ENCODE measurements at regions not wholly inside any gene's neighbourhood (a gene's known extent, or its start where the extent isn't known, plus 50 kb on each side); places are given as distances from the start of the nearest gene placed in this dataset.
"Not testable (repeated sequence)": the region's sequence is repeated elsewhere in the genome, so short reads cannot be mapped to it uniquely, and the experiment has no call there.

- not testable (repeated sequence) for H3K4me3 ChIP-seq (ENCODE audit: low read depth, low read length); DNase-seq (ENCODE audit: low read depth)
These were observed 69.9 kb downstream of the ALG1L2 start for GRCh38 chr3:130151555-130151954.

- not testable (repeated sequence) for H3K4me3 ChIP-seq (ENCODE audit: low read depth, low read length); DNase-seq (ENCODE audit: low read depth)
These were observed 71.6 kb downstream of the ALG1L2 start for GRCh38 chr3:130153247-130153646.

GRCh38 chr3:130155464-130155863 is 73.8 kb downstream of the ALG1L2 start:
- H3K4me3 ChIP-seq (ENCODE audit: low read depth, low read length); DNase-seq (ENCODE audit: low read depth): not testable (repeated sequence)

- H3K4me3 ChIP-seq (ENCODE audit: low read depth, low read length); DNase-seq (ENCODE audit: low read depth): not testable (repeated sequence)
These were observed 85.2 kb downstream of the ALG1L2 start for GRCh38 chr3:130166856-130167255.

- H3K4me3 ChIP-seq (ENCODE audit: low read depth, low read length); DNase-seq (ENCODE audit: low read depth): not testable (repeated sequence)
These were observed 93.6 kb downstream of the ALG1L2 start for GRCh38 chr3:130175195-130175594.

GRCh38 chr3:130176476-130177256 is 95.0 kb downstream of the ALG1L2 start:
- not testable (repeated sequence) for H3K4me3 ChIP-seq (ENCODE audit: low read depth, low read length); DNase-seq (ENCODE audit: low read depth)

GRCh38 chr3:130178835-130179234 is 97.2 kb downstream of the ALG1L2 start:
- not testable (repeated sequence) for H3K4me3 ChIP-seq (ENCODE audit: low read depth, low read length); DNase-seq (ENCODE audit: low read depth)

DNA sequence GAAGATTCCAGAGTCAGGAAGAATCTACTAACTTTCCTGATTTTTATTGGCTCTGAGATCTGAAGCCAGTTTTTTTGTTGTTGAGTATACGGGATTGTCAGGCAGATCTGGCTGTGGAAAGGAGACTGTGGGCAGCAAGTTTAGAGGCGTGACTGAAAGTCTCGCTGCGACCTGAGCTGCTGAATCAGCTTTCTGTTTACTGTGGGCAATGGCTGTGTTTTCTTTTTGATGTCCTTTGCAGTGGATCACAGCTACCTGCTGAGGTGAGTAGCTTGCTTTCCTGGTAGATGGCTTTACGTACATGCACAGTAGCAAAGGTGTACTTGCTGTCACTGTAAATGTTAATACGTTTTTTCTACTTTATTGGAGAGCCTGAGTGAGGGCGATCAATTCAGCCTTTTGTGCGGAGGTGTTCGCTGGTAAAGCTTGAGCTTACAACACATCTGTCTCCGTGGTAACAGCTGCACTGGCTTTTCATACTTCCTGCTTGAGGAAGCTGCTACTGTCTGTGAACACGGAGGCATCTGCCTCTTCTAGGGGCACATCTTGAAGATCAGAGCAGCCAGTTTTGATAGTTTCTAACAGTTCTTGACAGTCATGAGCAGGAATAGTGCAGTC is 97.8 kb downstream of the ALG1L2 start:
- H3K4me3 ChIP-seq (ENCODE audit: low read depth, low read length): not testable (repeated sequence)

DNA sequence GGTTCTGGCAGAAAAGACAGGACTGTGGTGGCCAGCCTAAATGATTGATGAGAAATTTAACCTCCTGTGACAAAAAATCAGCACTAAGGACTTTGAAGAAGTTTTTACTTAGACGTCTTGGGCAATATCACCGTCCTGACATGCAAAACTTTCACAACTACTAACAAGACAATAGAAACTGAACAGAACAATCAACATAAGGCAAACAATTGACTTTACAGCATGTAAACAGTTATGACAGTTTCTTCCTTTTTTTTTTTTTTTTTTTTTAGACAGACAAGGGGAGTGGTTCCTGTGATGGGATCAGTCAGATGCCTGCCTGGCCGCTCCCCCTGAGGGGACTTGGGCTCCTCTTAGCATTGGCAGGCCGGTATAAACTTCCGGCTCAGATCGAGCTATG is 100.8 kb downstream of the ALG1L2 start:
- H3K4me3 ChIP-seq (ENCODE audit: low read depth, low read length); DNase-seq (ENCODE audit: low read depth): not testable (repeated sequence)

More for the DNA sequence above, 97.8 kb downstream of the ALG1L2 start:
- not testable (repeated sequence) for DNase-seq (ENCODE audit: low read depth)

DNA sequence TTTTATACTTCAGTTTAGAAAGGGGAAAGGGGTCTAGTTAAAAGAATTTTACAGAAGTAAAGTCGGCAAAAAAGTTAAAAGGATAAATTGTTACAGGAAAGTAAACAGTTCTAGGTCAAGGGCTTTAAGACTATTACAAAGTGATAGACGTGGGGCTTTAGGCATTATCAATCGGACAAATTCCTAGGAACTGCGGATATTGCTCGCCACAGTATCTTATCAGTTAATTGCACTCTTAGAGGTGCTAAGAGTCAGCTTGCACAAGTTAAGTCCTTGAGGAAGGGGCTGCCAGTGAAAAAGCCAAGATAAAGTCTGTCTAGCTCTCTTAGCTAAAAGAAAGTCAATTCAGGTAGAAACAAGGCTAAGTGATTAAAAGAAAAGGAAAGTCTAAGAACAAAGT is 102.1 kb downstream of the ALG1L2 start:
- not testable (repeated sequence) for H3K4me3 ChIP-seq (ENCODE audit: low read depth, low read length); DNase-seq (ENCODE audit: low read depth)

- DNase-seq (ENCODE audit: low read depth): not testable (repeated sequence)
These were observed 102.8 kb downstream of the ALG1L2 start for GRCh38 chr3:130184152-130185024.

GRCh38 chr3:130201272-130201671 is 119.6 kb downstream of the ALG1L2 start:
- not testable (repeated sequence) for DNase-seq (ENCODE audit: low read depth); H3K4me3 ChIP-seq (ENCODE audit: low read depth, low read length)

More at GRCh38 chr3:130184152-130185024, 102.8 kb downstream of the ALG1L2 start:
- not testable (repeated sequence) for H3K4me3 ChIP-seq (ENCODE audit: low read depth, low read length)

- DNase-seq (ENCODE audit: low read depth); H3K4me3 ChIP-seq (ENCODE audit: low read depth, low read length): not testable (repeated sequence)
These were observed 122.0 kb downstream of the ALG1L2 start for GRCh38 chr3:130203633-130204032.

DNA sequence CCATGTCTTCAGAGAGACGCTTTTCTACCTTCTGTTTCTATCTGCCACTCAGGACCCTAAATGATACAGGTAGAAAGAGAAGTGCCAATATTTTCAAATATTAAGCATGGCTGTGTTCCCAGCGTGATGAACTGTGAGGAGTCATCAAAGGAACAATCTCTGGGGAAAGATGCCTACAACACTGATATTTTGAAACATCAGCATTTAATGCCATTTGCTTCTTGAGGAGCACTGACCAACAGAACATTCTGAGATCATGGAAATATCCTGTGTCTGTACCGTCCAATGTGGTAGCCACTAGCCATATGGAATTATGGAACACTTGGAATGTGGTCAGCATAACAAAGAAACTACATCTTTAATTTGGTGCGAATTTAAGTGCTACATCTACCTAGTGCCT is 117.9 kb upstream of the COL6A5 start:
- TF ChIP-seq, protein P1, sequence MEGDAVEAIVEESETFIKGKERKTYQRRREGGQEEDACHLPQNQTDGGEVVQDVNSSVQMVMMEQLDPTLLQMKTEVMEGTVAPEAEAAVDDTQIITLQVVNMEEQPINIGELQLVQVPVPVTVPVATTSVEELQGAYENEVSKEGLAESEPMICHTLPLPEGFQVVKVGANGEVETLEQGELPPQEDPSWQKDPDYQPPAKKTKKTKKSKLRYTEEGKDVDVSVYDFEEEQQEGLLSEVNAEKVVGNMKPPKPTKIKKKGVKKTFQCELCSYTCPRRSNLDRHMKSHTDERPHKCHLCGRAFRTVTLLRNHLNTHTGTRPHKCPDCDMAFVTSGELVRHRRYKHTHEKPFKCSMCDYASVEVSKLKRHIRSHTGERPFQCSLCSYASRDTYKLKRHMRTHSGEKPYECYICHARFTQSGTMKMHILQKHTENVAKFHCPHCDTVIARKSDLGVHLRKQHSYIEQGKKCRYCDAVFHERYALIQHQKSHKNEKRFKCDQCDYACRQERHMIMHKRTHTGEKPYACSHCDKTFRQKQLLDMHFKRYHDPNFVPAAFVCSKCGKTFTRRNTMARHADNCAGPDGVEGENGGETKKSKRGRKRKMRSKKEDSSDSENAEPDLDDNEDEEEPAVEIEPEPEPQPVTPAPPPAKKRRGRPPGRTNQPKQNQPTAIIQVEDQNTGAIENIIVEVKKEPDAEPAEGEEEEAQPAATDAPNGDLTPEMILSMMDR (IDR thresholded peaks at IDR 0.05; ENCODE audit: insufficient read depth, low read length): no peak
- H3K4me3 ChIP-seq (ENCODE audit: low read depth, low read length): no peak overlapping the region
- DNase-seq (ENCODE audit: low read depth): no peak
